AG20443 (cell line): ENCODE measurements at regions not wholly inside any gene's neighbourhood (a gene's known extent, or its start where the extent isn't known, plus 50 kb on each side); places are given as distances from the start of the nearest gene placed in this dataset.
A peak's percentile ranks its signal among the peaks of the same experiment; 100 is the strongest.

Experiments
- DNase-seq: peaks from one replicate; pipeline ENCODE4 v3.0.0; 2012; ENCODE audit warnings: low spot score, mixed read lengths

DNA sequence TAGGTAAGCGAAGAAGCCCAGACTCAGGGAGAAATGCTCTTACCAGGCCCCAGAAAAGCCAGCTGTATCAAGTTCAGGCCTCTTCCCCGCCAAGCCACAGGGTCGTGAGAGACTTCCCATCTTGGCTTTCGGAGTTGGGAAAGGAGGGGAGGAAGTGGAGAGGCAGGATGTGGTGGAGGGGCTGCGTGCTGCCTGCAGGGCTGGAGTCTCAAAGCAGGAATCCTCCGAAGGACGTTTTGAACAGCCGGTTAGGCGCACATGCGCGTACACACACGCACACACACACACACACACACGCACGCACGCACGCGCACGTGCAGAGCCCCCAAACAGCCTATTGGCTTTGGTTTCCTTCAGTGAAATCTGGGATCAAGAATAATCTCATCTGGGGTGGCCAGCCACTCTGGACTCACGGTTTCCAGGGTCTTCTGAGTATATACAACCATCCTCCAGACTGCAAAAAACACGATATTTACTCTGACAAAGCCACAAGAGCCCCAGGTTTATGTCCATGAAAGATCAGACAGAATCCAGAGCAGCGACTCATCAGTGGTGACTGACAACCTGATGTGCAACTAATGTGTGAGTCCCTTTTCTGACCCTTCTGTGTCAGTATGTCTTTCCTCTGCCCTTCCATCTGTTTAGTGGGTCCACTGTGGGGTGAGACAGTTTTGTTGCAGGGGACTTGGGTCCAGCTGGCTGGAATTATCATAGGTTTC is 115.0 kb upstream of the ZNF438 start:
- peak; percentile 27 for DNase-seq

DNA sequence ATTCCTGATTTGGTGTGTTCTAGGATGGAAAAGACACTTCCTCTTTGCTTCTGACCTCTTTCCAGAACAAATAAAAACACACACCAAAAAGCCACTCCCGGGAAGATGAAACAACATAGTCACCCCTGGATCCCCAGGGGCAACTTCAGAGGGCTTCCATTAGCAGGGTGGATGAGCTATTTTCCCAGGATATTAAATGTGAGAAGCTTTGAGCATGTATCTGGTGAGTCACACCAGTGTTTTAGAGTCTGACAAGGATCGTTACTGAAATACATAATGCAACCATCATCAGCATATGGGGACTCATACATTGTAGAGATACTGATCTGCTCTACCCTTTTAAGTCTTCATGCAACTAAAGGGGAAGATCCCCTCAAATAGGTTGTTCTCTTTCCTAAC is 115.5 kb upstream of the ZNF438 start:
- peak; percentile 58 for DNase-seq

DNA sequence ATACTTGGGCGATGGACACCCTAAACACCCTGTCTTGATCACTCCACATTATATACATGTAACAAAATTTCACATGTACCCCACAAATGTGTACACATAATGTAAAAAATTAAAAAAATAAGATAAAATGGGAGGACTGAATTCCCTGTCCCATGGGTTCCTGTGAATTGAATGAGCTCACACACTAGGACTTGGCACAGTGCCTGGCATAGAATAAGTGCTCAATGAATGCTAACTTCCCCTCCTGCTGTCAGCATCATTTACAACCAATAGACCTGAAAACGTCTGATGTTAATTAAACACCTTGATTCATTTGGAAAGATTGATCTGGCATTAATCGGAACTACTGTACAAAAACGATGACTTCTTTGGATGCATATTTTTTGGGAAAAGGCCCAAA is 117.3 kb upstream of the ZNF438 start:
- DNase-seq, result no peak

- no peak for DNase-seq
These were observed 118.3 kb upstream of the ZNF438 start for GRCh38 chr10:31149835-31150512.

DNA sequence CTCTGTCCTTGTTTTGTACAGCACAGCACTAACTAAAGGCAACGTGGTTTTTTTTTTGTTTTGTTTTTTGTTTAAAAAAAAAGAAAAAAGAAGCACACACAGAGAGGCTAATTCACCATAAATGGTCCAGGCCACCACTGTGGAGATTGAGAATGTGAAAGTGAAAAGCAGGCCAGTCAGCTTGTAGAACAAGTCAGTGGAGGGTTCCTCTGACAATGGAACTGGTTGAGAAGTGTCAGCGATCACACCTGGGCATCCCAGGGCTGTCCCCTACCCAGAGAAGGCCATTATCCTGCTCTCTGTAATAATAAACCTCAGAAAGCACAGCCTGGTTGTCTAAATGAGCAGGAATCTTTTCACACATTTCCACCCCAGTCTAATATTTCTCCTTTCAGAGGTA is 119.6 kb upstream of the ZNF438 start:
- no peak for DNase-seq

DNA sequence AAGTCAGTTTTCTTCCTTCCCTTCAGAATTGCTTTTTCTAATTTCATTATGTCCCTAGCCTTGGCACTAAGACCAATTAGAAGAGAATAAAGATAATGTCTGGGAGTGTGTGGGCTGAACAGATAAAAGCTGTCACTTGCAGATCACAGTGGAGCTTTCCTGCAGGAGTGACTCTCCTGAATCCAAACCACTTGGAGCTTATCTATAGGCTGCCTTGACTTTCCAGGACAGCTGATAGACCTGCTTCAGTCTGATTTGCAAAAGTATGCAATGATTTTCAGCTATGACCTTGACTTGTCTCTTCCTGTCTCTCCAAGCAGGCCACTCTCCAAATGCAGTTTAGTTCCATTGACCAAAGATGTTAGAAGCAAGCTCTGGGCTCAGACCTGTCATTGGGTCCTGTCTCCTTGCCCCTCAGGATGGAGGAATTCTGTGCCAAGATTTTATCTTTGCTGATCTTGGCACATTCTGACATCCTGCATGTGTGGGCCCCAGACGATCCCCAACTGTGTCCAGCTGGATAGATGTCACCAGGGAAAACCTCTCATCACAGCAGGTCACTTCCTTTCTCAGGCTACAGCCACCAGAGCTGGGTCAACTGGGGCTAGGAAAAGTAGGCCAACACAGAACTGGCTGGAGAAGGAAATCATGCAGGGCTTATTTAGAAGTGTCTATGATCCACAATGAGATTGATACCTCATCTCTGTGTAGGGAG is 120.9 kb upstream of the ZNF438 start:
- no peak for DNase-seq

DNA sequence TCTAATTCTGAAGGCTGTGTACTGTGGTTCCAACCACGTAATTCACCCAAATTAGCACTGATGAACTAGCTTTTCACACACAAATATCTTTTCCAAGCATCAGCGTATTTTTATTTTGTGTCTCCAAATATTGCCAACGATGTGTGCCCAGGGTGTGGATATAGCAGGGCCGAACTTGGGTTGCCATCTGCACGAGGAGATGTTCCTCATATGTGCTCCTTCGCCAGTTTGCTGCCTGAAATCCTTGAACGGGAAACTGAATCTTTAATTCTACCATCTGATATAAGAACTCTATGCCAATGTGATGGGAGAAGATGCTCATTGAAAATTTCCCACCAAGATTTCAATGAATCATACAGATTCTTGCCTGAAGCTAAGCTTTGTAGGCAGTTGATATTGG is 121.5 kb upstream of the ZNF438 start:
- no peak for DNase-seq

DNA sequence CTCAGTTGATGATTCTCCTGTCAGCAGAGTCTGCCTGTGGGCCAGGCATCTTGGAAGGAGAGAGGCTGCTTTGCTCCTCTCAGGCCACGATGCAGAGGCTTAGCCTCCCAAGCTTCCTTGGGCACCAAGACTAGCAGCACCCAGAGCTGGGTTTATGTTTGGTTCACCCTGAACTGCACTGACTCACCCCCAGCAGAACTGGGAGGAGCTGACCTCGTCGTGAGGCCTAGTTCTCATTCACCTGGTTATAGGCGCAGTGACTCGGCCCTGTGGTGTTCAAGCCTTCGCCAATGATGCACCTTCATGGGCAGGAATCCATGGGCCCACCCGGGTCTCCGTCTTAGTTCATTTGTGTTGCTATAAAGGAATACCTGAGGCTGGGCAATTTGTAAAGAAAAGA is 122.0 kb upstream of the ZNF438 start:
- DNase-seq, result no peak

DNA sequence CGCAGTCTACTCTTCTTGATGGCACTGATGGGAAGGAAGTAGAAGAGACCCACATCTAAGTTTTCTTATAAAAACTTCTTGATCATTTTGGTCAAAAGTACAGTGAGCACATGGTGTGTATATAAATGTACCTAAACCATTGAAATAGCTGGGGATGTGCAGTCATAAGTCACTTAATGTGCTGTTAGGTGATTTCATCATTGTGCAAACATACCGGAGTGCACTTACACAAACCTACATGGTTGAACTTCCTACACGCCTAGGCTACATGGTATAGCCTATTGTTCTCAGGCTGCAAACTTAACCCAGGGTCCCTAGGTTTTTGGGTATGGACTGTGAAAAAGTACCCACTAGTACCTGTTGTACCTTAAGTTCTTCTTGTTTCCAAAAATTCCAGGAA is 123.3 kb upstream of the ZNF438 start:
- DNase-seq, result no peak

DNA sequence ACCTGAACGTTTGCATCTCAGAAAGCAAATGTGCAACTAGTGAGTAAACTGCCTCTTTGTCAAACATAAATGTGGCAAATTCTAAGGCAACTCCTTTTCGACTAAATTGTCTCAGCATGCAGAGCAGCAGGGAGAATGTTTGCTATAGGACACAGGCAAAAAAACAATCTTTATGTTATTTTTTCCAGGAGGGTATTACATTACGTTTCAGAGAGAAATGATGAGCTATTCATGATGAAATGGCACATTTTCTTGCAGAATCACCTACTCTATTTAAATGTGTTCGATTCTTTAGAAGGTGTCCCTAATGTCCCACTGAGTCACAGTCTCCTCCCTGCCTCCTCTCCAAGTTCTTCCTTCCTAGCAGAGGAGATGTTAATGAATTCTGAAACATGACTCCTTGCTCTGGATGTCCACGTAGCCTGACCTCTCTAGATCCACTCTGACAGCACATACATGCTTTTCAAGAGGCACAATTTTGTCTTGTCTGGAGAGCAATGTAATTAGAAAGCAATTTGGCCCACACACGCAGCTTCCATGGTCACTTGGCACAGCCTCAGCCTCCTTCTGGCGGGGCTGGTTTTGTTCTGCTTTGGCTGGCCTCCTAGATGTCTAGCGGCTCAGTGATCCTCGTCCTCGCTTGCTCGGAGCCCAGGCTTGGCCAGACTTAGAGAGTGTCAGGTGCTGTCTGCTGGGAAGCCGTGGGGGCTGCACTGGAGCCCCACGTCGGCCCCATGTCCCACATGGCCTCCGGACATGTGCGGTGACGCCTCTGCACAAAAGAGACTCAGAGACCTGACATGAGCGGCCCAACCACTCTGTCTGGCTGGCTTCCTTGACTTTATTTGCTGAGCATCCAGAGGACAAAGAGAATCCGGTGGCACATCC is 125.7 kb upstream of the ZNF438 start:
- peak; percentile 84 for DNase-seq

DNA sequence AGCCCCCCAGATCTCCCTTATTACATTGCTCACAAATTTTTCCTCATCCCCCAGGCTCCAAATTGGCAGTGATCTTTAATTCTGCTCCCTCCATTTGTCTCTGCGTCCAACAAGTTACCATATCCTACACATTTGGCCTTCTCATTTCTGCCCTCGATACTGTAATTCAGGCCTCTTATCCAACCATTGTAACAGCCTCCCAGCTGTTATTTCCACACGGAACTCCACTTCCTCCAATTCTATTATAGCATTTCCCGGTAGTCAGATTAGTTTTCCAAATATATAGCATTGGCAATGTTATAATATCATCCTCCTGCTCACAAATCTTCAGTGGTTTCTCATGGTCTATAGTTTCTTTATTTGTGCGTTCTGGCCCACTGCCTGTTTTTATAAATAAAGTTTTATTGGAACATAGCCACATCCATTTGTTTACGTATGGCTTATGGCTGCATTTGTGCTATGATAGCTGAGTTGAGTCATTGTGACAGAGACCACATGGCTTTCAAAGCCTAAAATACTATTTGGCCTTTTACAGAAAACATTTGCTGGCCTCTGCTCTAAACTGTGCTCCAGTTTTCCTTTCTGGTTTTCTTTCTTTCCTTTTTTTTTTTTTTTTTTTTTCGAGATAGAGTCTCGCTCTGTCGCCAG is 126.5 kb upstream of the ZNF438 start:
- DNase-seq, result no peak

GRCh38 chr10:31166606-31167005 is 134.9 kb upstream of the ZNF438 start:
- DNase-seq, result no peak

GRCh38 chr10:31170636-31171035 is 139.0 kb upstream of the ZNF438 start:
- no peak for DNase-seq

DNA sequence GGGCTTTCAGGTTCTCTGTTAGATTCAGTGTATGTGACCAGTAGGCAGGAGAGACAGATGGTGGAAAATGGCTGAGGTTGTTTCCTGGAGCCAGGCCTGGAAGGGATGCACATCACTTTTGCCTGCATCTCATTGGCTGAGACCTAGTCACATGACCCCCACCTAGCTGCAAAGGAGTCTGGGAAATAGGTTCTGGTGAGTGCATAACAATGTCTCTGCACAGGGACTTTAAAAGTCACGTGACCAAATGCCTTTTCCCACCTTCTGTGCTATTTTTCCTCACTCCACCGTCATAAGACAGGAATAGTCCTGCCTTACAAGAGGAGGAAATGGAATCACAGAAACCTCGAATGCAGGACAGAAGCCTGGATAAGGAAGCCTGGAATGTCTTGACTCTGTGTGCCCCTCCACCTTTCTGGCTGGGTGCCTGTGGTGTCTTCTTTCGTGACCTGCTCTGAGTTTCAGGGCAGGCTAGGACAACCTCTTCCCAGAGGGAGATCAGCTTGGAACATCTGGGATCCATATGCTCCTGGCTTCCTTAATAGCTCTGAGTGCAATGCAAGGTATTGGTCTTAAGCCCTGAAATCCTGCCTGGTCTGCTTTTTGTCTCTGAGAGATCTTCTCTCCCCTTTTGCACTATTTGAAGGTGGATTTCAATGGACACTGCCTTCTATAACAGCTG is 139.9 kb upstream of the ZNF438 start:
- DNase-seq, result peak; percentile 41

- no peak for DNase-seq
These were observed 141.3 kb upstream of the ZNF438 start for GRCh38 chr10:31172925-31173324.

DNA sequence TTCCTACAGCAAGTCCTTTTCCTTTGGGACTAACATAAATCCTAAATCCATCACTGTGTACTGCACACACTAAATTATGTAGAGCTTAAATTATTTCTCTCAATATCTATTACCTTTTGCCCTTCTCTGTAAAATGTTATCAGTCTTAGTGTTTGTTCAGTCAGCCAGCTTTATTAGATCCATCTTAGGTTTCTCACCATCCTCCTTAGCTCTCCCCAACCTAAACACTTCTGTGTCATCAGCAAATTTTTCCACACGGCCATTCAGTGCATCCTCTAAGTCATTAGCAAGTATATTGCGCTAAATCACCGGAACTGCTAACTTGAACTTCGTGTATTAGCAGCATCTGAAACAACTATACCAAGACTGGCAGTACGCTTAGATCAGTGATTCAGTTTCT is 142.1 kb upstream of the ZNF438 start:
- no peak for DNase-seq

DNA sequence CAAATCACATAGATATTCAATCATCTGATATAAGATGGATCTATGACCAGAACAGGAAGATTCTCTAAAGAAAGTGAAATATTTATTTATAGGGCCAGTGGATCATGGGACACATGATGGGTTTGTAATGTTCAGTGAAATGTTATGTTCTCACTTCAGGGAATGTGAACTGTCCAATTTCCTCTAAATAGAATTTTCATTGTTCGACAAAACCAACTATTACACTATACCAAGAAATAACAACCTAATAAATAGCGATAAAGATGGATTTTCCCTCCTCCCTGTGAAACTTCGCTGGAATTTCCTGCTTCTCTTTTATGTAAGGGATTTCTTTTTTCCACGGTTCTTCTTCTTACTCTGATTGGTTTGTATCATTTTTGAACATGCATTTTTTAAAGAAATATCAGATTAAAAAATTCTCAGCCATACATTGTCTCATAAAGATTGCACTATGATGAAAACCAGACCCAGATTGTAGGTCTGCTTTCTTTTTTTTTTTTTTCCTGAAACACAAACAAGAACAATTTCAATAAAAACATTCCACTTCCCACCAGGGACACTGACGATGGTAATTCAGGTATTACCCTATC is 139.8 kb upstream of the ZEB1 start:
- no peak for DNase-seq

DNA sequence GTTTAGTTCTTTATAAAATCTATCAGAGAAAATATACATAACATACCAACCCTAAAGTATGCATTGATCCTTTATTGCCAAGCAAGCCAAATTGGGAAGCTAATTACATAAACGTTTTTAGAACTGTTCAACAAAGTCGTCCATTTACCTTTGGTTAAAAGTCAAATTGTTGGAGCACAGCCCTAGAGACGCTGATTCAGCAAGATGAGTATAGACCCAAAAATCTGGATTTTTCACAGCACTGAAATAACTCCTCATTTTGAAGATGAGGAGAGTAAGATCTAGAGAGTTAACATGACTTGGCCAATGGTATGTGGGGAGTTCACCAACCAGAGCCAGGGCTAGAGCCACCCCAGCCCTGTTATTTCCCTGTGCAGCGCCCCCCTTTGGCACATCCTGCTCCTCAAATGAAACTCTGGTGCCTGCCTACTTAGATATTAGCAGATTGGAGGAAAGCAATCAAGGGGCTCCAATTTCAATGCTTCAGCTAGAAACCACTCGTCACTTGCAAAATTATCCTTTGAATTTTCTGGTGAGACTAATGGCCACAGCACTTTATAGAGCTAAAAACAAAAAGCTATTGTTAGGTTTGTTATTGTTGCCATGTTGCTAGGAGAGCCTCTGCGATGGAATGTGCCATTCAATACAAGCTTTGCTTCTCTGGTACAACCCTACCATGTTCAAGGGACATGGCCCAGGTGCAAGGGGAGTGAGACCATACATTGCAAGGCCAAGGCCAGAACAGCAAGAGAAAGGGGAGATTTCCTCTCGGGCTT is 132.6 kb upstream of the ZEB1 start:
- no peak for DNase-seq

GRCh38 chr10:31187182-31187581 is 131.8 kb upstream of the ZEB1 start:
- DNase-seq, result no peak

DNA sequence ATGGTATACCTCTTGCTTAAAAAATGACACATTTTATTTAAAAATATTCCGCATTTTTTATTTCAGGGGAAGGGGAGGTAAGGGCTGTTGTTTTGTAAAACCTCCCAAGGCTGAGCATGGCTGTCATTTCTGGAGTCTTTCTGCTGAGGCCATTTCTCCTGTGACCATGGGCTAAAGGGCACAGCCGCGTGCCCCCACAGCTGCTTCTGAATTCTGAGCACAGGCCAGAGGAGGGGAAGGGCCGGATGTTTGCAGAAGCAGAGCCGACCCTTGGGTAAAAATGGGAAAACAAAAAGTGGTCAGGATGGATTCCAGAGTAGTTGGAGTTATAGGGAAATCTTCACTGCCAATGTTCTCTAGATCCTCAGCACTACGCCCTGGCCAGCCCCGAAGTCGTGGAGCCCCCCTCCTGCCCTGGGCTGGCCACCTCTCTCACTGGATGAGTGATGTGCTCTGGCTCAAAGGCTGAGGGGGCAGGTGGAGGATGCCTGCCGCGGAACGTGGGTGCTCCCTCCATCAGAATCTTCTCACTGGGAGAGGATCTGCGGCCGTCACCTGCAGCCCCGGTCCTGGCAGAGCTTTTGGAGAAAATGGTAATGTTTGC is 131.3 kb upstream of the ZEB1 start:
- DNase-seq, result no peak
